Pancreas (tissue), 10 donors: ENCODE measurements at regions not wholly inside any gene's neighbourhood (a gene's known extent, or its start where the extent isn't known, plus 50 kb on each side); places are given as distances from the start of the nearest gene placed in this dataset.
"Not testable (repeated sequence)": the region's sequence is repeated elsewhere in the genome, so short reads cannot be mapped to it uniquely, and the experiment has no call there.

Source experiments
- ATAC-seq, 4 donors: fragments of 200-7000 bp; cut with Tn5 transposase; one replicate each; pipeline versions ENCODE4 v1.8.0 to v1.9.1; 2020; ENCODE audit warnings: mild to moderate bottlenecking in 4 of 4, moderate library complexity in 4 of 4
- DNase-seq, 6 donors: peaks; one replicate each; pipeline ENCODE4 v3.0.0-alpha.2; 2020
- FAIRE-seq: peaks from 2 replicates; lab custom pipeline; 2012; peaks lifted over from hg19 to GRCh38; lab: Jason Lieb, UNC
- H3K27ac ChIP-seq, 4 donors: fragments of 200-600 bp; sonication (generic); 1 replicate in 3 of 4; 2 replicates in 1 of 4; pipeline versions ENCODE4 v1.5.0 to v1.8.0; 2020
- H3K27me3 ChIP-seq, 4 donors: fragments of 200-600 bp; one replicate each; pipeline ENCODE4 v1.8.0; 2021
- H3K36me3 ChIP-seq, 3 donors: fragments of 200-600 bp; sonication (generic) in 1 of 3; one replicate each; pipeline versions ENCODE4 v1.5.0 to v1.8.0; 2020 to 2021
- H3K4me1 ChIP-seq, 3 donors: fragments of 200-600 bp; one replicate each; pipeline ENCODE4 v1.8.0; 2021
- H3K4me3 ChIP-seq, 4 donors: fragments of 200-600 bp; sonication (generic) in 2 of 4; one replicate each; pipeline versions ENCODE4 v1.5.0 to v1.8.0; 2020 to 2021
- H3K9me3 ChIP-seq, 4 donors: fragments of 200-600 bp; one replicate each; pipeline ENCODE4 v1.8.0; 2021
- WGBS, 2 donors: extraction: QIAGEN DNeasy Blood & Tissue Kit; methylation state at CpG; one replicate each; pipeline ENCODE4 v1.1.7; 2013; 5-methylcytosine and 5-hydroxymethylcytosine counted together
- intact Hi-C, 3 donors: fragments of 100-400 bp; cut with DNase I; formaldehyde crosslinking; loops; one replicate each; pipeline versions ENCODE4 v1.11.1 to v1.14.2; 2022
- TF ChIP-seq, protein P1 (sequence below), 4 donors: fragments of 200-600 bp; sonication (generic) in 3 of 4; IDR thresholded peaks; one replicate each; pipeline versions ENCODE4 v1.5.0 to v1.8.0; 2021; ENCODE audit warnings: antibody characterized with exemption in 4 of 4
- donor health status: healthy with polysubstance abuse.
- donor health status: DM: no; HTN: no; CAD: no; lungs with moderate emphysema.
- donor health status: DM: no; HTN: no; CAD: no.
- donor health status: control.
- donor health status: control.
- donor health status: Bipolar disorder and iron deficiency.
- donor health status: DM: yes; HTN: yes; CAD: no.
- donor health status: DM: no; HTN: no; CAD: no.
- donor health status: DM: no; HTN: no; CAD: no.
- donor health status: DM: yes; HTN: yes; CAD: no.

DNA sequence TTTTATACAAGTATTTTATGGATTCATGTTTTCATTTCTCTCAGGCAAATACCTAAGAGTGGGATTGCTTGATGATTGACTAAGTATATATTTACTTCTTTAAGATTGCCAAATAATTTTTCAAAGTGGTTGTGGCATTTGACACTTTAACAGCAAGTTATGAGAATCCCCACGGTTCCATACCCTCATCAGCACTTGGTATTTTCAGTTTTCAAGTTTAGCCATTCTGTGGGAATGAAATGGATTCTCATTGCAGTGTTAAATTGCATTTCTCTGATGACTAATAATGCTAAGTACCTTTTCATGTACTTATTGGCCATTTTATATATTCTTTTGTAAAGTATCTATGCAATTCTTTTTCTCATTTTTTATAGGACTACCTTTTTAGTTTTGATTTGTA lies 301.5 kb upstream of the DIO3 start:
- 67 to 79% methylated on average over 1 of the region's 1 CpG for WGBS, 2 donors
- FAIRE-seq, result no peak
- H3K27me3 ChIP-seq, result no peaks in the 10 kb centered on the region
- TF ChIP-seq, protein P1, sequence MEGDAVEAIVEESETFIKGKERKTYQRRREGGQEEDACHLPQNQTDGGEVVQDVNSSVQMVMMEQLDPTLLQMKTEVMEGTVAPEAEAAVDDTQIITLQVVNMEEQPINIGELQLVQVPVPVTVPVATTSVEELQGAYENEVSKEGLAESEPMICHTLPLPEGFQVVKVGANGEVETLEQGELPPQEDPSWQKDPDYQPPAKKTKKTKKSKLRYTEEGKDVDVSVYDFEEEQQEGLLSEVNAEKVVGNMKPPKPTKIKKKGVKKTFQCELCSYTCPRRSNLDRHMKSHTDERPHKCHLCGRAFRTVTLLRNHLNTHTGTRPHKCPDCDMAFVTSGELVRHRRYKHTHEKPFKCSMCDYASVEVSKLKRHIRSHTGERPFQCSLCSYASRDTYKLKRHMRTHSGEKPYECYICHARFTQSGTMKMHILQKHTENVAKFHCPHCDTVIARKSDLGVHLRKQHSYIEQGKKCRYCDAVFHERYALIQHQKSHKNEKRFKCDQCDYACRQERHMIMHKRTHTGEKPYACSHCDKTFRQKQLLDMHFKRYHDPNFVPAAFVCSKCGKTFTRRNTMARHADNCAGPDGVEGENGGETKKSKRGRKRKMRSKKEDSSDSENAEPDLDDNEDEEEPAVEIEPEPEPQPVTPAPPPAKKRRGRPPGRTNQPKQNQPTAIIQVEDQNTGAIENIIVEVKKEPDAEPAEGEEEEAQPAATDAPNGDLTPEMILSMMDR (IDR thresholded peaks at IDR 0.05), result no peak
- H3K4me3 ChIP-seq, result no peak overlapping the region
- no peak for ATAC-seq
- H3K27ac ChIP-seq, result no peak overlapping the region
- no peaks in the 10 kb centered on the region for H3K4me1 ChIP-seq
- DNase-seq, result no peak
- intact Hi-C loops, result no loop called here
- H3K9me3 ChIP-seq, result no peaks in the 10 kb centered on the region
- H3K36me3 ChIP-seq, result no peaks in the 10 kb centered on the region

DNA sequence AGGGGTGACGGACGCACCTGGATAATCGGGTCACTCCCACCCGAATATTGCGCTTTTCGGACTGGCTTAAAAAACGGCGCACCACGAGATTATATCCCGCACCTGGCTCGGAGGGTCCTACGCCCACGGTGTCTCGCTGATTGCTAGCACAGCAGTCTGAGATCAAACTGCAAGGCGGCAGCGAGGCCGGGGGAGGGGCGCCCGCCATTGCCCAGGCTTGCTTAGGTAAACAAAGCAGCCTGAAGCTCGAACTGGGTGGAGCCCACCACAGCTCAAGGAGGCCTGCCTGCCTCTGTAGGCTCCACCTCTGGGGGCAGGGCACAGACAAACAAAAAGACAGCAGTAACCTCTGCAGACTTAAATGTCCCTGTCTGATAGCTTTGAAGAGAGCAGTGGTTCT lies 294.9 kb upstream of the DIO3 start:
- H3K4me3 ChIP-seq, H3K9me3 ChIP-seq, H3K4me1 ChIP-seq, H3K36me3 ChIP-seq, FAIRE-seq, H3K27me3 ChIP-seq, intact Hi-C loops, DNase-seq, H3K27ac ChIP-seq, ATAC-seq: not testable (repeated sequence)
- 77 to 81% methylated on average over 18 to 20 of the region's 20 CpGs for WGBS, 2 donors

DNA sequence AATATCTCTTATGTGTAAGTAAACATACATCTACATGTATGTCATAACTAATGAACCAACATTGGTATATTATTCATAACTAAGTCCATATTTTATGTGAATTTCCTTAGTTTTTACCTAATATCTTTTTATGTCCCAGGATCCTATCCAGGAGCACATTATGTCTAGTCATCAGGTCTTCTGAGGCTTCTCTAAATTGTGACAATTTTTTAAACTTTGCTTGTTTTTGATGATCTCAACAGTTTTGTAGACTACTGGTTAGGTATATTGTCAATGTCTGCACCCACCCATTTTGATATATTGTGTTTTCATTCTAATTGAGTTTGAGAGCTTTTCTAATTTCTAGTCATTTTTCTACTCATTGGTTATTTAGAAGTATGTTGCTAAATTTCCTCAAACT lies 288.2 kb upstream of the DIO3 start:
- ATAC-seq, result no peak
- Histone ChIP-seq H3K27me3 (no peaks in the 10 kb centered on the region), H3K27ac (no peak overlapping the region), H3K4me1 (no peaks in the 10 kb centered on the region), H3K36me3 (no peaks in the 10 kb centered on the region), H3K9me3 (no peaks in the 10 kb centered on the region), H3K4me3 (no peak overlapping the region)
- DNase-seq, result no peak
- intact Hi-C loops, result no loop called here
- TF ChIP-seq, protein P1 (IDR thresholded peaks at IDR 0.05), result no peak
- no peak for FAIRE-seq

DNA sequence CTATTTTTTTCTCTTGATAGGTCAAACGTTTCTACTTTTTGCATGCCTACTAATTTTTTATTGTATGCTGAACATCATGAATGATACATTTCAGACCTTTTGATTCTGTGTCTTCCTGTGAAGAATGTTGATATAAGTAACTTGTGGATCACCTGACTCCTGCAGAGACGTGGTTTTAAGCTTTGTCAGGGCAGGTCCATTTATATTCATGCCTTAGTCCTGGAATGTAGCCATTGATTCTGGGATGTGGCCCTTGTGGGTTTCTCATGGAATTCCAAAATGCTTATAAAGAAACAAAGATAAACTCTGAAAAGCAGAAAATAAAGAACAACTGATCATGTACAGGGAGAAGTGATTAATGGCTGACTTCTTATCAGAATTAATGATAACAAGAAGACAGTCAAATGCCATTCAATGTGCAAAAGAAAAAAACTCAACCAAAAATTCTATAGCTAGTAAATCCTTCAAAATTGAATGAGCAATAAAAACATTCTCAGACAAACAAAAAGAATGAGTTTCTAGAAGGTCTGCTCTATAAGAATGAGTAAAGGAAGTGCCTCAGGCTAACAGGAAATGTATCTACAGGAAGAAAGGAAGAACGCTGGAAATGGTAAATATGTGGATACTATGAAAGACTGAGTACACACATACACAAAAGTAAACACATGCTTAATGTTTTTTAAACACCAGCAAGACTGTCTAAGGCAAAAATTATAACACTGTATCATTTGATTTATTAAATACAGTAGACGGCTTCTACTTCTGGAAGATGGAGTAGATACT lies 284.8 kb upstream of the DIO3 start:
- 24 to 31% methylated on average over 4 of the region's 4 CpGs for WGBS, 2 donors
- Histone ChIP-seq H3K4me1 (no peaks in the 10 kb centered on the region), H3K4me3 (no peak overlapping the region), H3K36me3 (no peaks in the 10 kb centered on the region), H3K27ac (no peak overlapping the region), H3K9me3 (no peaks in the 10 kb centered on the region), H3K27me3 (no peaks in the 10 kb centered on the region)
- intact Hi-C loops, result no loop called here
- FAIRE-seq (no peak), ATAC-seq (no peak), DNase-seq (no peak)
- TF ChIP-seq, protein P1 (IDR thresholded peaks at IDR 0.05), result no peak

DNA sequence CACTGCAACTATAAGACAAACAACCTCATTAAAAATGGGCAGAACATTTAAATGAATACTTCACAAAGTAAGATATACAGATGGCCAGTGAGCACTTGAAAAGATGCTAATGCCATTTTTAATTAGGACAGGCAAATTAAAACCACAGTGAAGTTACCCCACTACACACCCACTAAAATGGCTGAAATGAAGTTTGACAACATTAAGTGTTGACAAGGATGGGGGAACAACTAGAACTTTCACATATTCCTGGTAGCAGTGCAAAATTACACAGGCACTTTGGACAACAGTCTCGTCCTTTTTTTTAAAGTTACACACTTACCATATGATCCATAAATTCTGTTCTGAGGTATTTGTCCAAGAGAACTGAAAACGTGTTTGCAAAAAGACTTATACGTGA lies 278.9 kb upstream of the DIO3 start:
- Histone ChIP-seq H3K36me3 (no peaks in the 10 kb centered on the region), H3K27me3 (no peaks in the 10 kb centered on the region), H3K27ac (no peak overlapping the region), H3K9me3 (no peaks in the 10 kb centered on the region), H3K4me3 (no peak overlapping the region), H3K4me1 (no peaks in the 10 kb centered on the region)
- TF ChIP-seq, protein P1 (IDR thresholded peaks at IDR 0.05), result no peak
- DNase-seq, result no peak
- FAIRE-seq, result no peak
- 55 to 63% methylated on average over 3 of the region's 3 CpGs for WGBS, 2 donors
- intact Hi-C loops, result no loop called here
- no peak for ATAC-seq
